ENCODE measurements at regions not wholly inside any gene's neighbourhood (a gene's known extent, or its start where the extent isn't known, plus 50 kb on each side); places are given as distances from the start of the nearest gene placed in this dataset.

DNA sequence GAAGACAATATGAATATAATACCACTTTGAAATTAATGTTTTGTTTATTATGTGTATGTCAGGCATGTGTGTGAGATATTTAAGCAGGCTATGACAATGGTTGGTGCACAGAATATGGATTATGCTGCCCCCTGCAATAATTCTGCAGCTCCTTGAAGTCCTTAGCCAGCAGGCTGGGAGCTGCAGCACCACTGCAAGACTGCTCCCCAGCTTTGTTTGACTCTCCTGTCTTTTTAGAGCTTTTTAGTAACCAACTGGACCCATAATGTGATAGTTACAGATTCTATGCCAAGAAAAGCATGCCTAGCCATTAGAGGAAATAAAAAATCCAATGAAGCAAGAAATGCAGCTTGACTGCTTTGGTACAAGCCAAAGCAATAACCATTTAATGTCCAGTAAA, 535.1 kb downstream of the TMEM135 start:
- TF ChIP-seq, protein P1, sequence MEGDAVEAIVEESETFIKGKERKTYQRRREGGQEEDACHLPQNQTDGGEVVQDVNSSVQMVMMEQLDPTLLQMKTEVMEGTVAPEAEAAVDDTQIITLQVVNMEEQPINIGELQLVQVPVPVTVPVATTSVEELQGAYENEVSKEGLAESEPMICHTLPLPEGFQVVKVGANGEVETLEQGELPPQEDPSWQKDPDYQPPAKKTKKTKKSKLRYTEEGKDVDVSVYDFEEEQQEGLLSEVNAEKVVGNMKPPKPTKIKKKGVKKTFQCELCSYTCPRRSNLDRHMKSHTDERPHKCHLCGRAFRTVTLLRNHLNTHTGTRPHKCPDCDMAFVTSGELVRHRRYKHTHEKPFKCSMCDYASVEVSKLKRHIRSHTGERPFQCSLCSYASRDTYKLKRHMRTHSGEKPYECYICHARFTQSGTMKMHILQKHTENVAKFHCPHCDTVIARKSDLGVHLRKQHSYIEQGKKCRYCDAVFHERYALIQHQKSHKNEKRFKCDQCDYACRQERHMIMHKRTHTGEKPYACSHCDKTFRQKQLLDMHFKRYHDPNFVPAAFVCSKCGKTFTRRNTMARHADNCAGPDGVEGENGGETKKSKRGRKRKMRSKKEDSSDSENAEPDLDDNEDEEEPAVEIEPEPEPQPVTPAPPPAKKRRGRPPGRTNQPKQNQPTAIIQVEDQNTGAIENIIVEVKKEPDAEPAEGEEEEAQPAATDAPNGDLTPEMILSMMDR (IDR thresholded peaks at IDR 0.05): no peak
- no peak for TF ChIP-seq POLR2A (IDR thresholded peaks at IDR 0.05)

Data from lower leg skin (tissue), 3 donors.